HG03108 (cell line): ENCODE measurements at regions not wholly inside any gene's neighbourhood (a gene's known extent, or its start where the extent isn't known, plus 50 kb on each side); places are given as distances from the start of the nearest gene placed in this dataset.

Experiments
- ATAC-seq: cut with Tn5 transposase; IDR thresholded peaks from one replicate; pipeline ENCODE4 v1.9.1; 2021; ENCODE audit warnings: moderate library complexity; ENCODE audit not compliant: unreplicated experiment

- no peak for ATAC-seq
Observed at GRCh38 chr11:122246874-122247273, 130.9 kb upstream of the BLID start.

GRCh38 chr11:122242731-122243130 is 126.7 kb upstream of the BLID start:
- no peak for ATAC-seq

- ATAC-seq, result no peak
Observed at GRCh38 chr11:122241566-122241965, 125.6 kb upstream of the BLID start.

GRCh38 chr11:122240638-122241037 is 124.6 kb upstream of the BLID start:
- ATAC-seq, result no peak

- no peak for ATAC-seq
Observed at GRCh38 chr11:122235615-122236014, 119.6 kb upstream of the BLID start.

- ATAC-seq, result no peak
Observed at GRCh38 chr11:122234780-122235179, 118.8 kb upstream of the BLID start.

- no peak for ATAC-seq
Observed at GRCh38 chr11:122234257-122234656, 118.2 kb upstream of the BLID start.

- ATAC-seq, result no peak
Observed at GRCh38 chr11:122232985-122233384, 117.0 kb upstream of the BLID start.

- ATAC-seq, result no peak
Observed at GRCh38 chr11:122230385-122230755, 114.4 kb upstream of the BLID start.

GRCh38 chr11:122229481-122230384 is 113.7 kb upstream of the BLID start:
- no peak for ATAC-seq

GRCh38 chr11:122229078-122229477 is 113.1 kb upstream of the BLID start:
- ATAC-seq, result no peak

GRCh38 chr11:122226810-122227379 is 110.9 kb upstream of the BLID start:
- ATAC-seq, result no peak

GRCh38 chr11:122224867-122225266 is 108.9 kb upstream of the BLID start:
- ATAC-seq, result no peak

GRCh38 chr11:122220321-122220720 is 104.3 kb upstream of the BLID start:
- no peak for ATAC-seq

GRCh38 chr11:122219791-122220190 is 103.8 kb upstream of the BLID start:
- ATAC-seq, result no peak

GRCh38 chr11:122215244-122215992 is 99.4 kb upstream of the BLID start:
- no peak for ATAC-seq

GRCh38 chr11:122214567-122214966 is 98.6 kb upstream of the BLID start:
- no peak for ATAC-seq

- no peak for ATAC-seq
Observed at GRCh38 chr11:122214080-122214479, 98.1 kb upstream of the BLID start.

- ATAC-seq, result no peak
Observed at GRCh38 chr11:122213171-122213570, 97.2 kb upstream of the BLID start.

- no peak for ATAC-seq
Observed at GRCh38 chr11:122210367-122210997, 94.5 kb upstream of the BLID start.

- ATAC-seq, result no peak
Observed at GRCh38 chr11:122209619-122210366, 93.8 kb upstream of the BLID start.
